CD4-positive, alpha-beta T cell treated with Interleukin-4 for 1 hour (primary cell): ENCODE measurements at regions not wholly inside any gene's neighbourhood (a gene's known extent, or its start where the extent isn't known, plus 50 kb on each side); places are given as distances from the start of the nearest gene placed in this dataset.

ENCODE experiments used
- DNase-seq, 2 donors: peaks; one replicate each; pipeline ENCODE4 v3.0.0-alpha.2; 2020 to 2022

- no peak for DNase-seq
These were observed 211.7 kb downstream of the ABHD5 start for GRCh38 chr3:43902415-43902814.

- no peak for DNase-seq
These were observed 214.4 kb downstream of the ABHD5 start for GRCh38 chr3:43905157-43905556.

- DNase-seq: no peak
These were observed 216.2 kb downstream of the ABHD5 start for GRCh38 chr3:43906849-43907507.

- DNase-seq: no peak
These were observed 216.7 kb downstream of the ABHD5 start for GRCh38 chr3:43907508-43907858.

- no peak for DNase-seq
These were observed 217.7 kb downstream of the ABHD5 start for GRCh38 chr3:43908456-43908855.

- no peak for DNase-seq
These were observed 218.4 kb downstream of the ABHD5 start for GRCh38 chr3:43909149-43909548.

GRCh38 chr3:43910750-43911149 lies 220.0 kb downstream of the ABHD5 start:
- no peak for DNase-seq

- no peak for DNase-seq
These were observed 222.6 kb downstream of the ABHD5 start for GRCh38 chr3:43913036-43913948.

- no peak for DNase-seq
These were observed 223.5 kb downstream of the ABHD5 start for GRCh38 chr3:43914269-43914668.

GRCh38 chr3:43915546-43915945 lies 224.8 kb downstream of the ABHD5 start:
- no peak for DNase-seq

GRCh38 chr3:43917361-43917760 lies 226.6 kb downstream of the ABHD5 start:
- DNase-seq: no peak

GRCh38 chr3:43919029-43919428 lies 228.3 kb downstream of the ABHD5 start:
- DNase-seq: no peak

- DNase-seq: no peak
These were observed 230.4 kb downstream of the ABHD5 start for GRCh38 chr3:43921056-43921648.

GRCh38 chr3:43922374-43922773 lies 231.6 kb downstream of the ABHD5 start:
- DNase-seq: no peak

- DNase-seq: no peak
These were observed 232.6 kb downstream of the ABHD5 start for GRCh38 chr3:43923104-43923882.

- DNase-seq: no peak
These were observed 235.3 kb downstream of the ABHD5 start for GRCh38 chr3:43926055-43926454.

- DNase-seq: no peak
These were observed 242.2 kb downstream of the ABHD5 start for GRCh38 chr3:43932921-43933320.

GRCh38 chr3:43948013-43948412 lies 257.3 kb downstream of the ABHD5 start:
- DNase-seq: no peak

- DNase-seq: no peak
These were observed 258.9 kb downstream of the ABHD5 start for GRCh38 chr3:43949594-43949993.

- DNase-seq: no peak
These were observed 260.0 kb downstream of the ABHD5 start for GRCh38 chr3:43950775-43951174.

- no peak for DNase-seq
These were observed 261.1 kb downstream of the ABHD5 start for GRCh38 chr3:43951813-43952212.

GRCh38 chr3:43953380-43953779 lies 262.6 kb downstream of the ABHD5 start:
- DNase-seq: no peak
